ENCODE measurements at regions not wholly inside any gene's neighbourhood (a gene's known extent, or its start where the extent isn't known, plus 50 kb on each side); places are given as distances from the start of the nearest gene placed in this dataset.
A peak's percentile ranks its signal among the peaks of the same experiment; 100 is the strongest.

GRCh38 chr13:112639521-112639920, 50.3 kb upstream of the ATP11A start:
- POLR2A ChIA-PET, result no interaction called here
- CTCF ChIA-PET, result interaction anchor here (0.6 to 2.9 kb wide), 10 partner anchors 10 to 235 kb away, joined by 3 to 20 read pairs (median 3); no protein-coding TSS in a partner anchor
- H3K9me3 Mint-ChIP-seq (ENCODE audit: low read depth), result no peaks in the 10 kb centered on the region
- ATAC-seq (no peak), DNase-seq (no peak)
- peaks cover 8% of the 10 kb centered on the region for H3K27me3 Mint-ChIP-seq
- intact Hi-C loops (cut with DNase I, micrococcal nuclease), result no loop called here
- no peak overlapping the region for H3K4me3 Mint-ChIP-seq
- H3K27ac Mint-ChIP-seq, result no peak overlapping the region
- H3K4me1 Mint-ChIP-seq, result peaks cover 12% of the 10 kb centered on the region
- no peaks in the 10 kb centered on the region for H3K36me3 Mint-ChIP-seq (ENCODE audit: low read depth)

DNA sequence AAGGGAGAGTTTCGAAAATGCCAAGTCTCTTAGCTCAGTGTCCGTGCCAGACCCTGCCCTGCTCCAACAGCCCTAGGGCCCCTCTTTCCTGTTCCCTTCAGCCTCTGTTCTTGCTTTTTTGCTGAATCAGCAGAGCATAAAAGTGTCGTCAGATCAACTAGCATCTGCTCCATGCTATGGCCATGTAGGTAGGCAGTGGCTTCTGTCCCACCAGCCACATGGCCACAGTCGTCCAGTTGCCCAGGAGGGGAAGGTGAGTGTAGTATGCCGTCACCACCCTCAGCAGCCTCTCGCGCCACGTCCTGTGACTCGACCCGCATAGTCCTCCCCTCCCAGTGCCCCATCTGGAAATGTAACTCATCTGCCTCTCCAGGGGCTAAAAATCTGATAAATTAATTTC, 50.9 kb upstream of the ATP11A start:
- H3K4me1 Mint-ChIP-seq, result peaks cover 12% of the 10 kb centered on the region
- H3K36me3 Mint-ChIP-seq (ENCODE audit: low read depth), result no peaks in the 10 kb centered on the region
- no peaks in the 10 kb centered on the region for H3K9me3 Mint-ChIP-seq (ENCODE audit: low read depth)
- CTCF ChIA-PET, result interaction anchor here (0.8 to 2.9 kb wide), 5 partner anchors 13 to 235 kb away, joined by 3 to 20 read pairs (median 5); no protein-coding TSS in a partner anchor
- intact Hi-C loops (cut with DNase I, micrococcal nuclease), result no loop called here
- POLR2A ChIA-PET, result no interaction called here
- no peak overlapping the region for H3K27ac Mint-ChIP-seq
- ATAC-seq (no peak), DNase-seq (no peak)
- peaks cover 8% of the 10 kb centered on the region for H3K27me3 Mint-ChIP-seq
- H3K4me3 Mint-ChIP-seq, result no peak overlapping the region

- Mint-ChIP-seq H3K36me3 (ENCODE audit: low read depth) (no peaks in the 10 kb centered on the region), H3K9me3 (ENCODE audit: low read depth) (no peaks in the 10 kb centered on the region), H3K27me3 (peaks cover 8% of the 10 kb centered on the region), H3K27ac (no peak overlapping the region), H3K4me1 (peaks cover 12% of the 10 kb centered on the region), H3K4me3 (no peak overlapping the region)
- DNase-seq (peak; percentile 22), ATAC-seq (no peak)
- intact Hi-C loops (cut with DNase I, micrococcal nuclease), result no loop called here
- CTCF ChIA-PET, result interaction anchor here (1.1 kb wide), 1 partner anchor 237 kb away, joined by 3 read pairs; no protein-coding TSS in a partner anchor
- POLR2A ChIA-PET, result no interaction called here
Observed at GRCh38 chr13:112638157-112638750, 50.3 kb upstream of the TUBGCP3 start.

All from activated CD4-positive, alpha-beta T cell treated with anti-CD3 and anti-CD28 coated beads for 36 hours (primary cell).